HL-60 (cell line): ENCODE measurements at regions not wholly inside any gene's neighbourhood (a gene's known extent, or its start where the extent isn't known, plus 50 kb on each side); places are given as distances from the start of the nearest gene placed in this dataset.

Experiments used
- CTCF ChIP-seq: IDR thresholded peaks from one replicate; pipeline ENCODE4 v1.5.1; 2011; ENCODE audit warnings: low read length, control low read depth, inconsistent platforms; ENCODE audit not compliant: insufficient read depth
- POLR2AphosphoS5 ChIP-seq: IDR thresholded peaks from 2 replicates; pipeline ENCODE4 v1.6.1; 2012; ENCODE audit warnings: low read depth

GRCh38 chr2:19802086-19802841, 99.5 kb downstream of the TTC32 start:
- TF ChIP-seq POLR2AphosphoS5 (no peak), CTCF (no peak)
